Esophagus muscularis mucosa (tissue), 3 donors: ENCODE measurements at regions not wholly inside any gene's neighbourhood (a gene's known extent, or its start where the extent isn't known, plus 50 kb on each side); places are given as distances from the start of the nearest gene placed in this dataset.

Experiments used
- CTCF ChIP-seq, 3 experiments: fragments of 200-600 bp in 2 of 3; fragments of 450-650 bp in 1 of 3; sonication (generic) in 2 of 3; IDR thresholded peaks; one replicate each; pipeline ENCODE4 v1.5.1; 2017 to 2019; ENCODE audit warnings: antibody characterized with exemption in 3 of 3, mild to moderate bottlenecking in 2 of 3, moderate library complexity in 1 of 3
- POLR2AphosphoS5 ChIP-seq, 2 donors: sonication (generic); formaldehyde crosslinking; IDR thresholded peaks; one replicate each; pipeline ENCODE4 v1.6.1; 2017; ENCODE audit warnings: antibody characterized with exemption in 2 of 2

DNA sequence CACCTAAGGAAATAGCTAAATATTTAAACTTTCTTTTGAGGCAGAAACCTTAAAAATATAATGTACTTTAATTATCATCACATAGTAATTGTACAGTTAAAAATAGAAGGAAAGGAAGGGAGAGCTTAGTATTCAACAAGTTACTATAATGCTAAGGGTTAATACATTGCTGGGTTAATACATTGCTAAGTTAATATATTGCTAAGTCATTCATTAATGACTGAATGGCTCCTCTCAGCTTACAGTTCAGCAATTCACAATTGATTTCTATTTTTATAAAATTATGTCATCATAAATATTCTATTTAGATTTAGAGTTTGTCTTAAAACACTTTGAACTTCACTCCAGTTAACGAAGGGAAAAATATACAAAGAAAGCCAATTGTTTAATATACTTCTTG lies 207.9 kb downstream of the BMP4 start:
- TF ChIP-seq POLR2AphosphoS5 (IDR thresholded peaks at IDR 0.05): no peak
- no peak for TF ChIP-seq CTCF (IDR thresholded peaks at IDR 0.05)
